SK-N-SH treated with all-trans-retinoic acid at 6 μM for 48 hours (cell line): ENCODE measurements at regions not wholly inside any gene's neighbourhood (a gene's known extent, or its start where the extent isn't known, plus 50 kb on each side); places are given as distances from the start of the nearest gene placed in this dataset.

Experiments
- ATAC-seq: fragments of 200-7000 bp; cut with Tn5 transposase; 3 replicates; pipeline ENCODE4 v1.9.1; 2020; ENCODE audit warnings: mild to moderate bottlenecking, moderate library complexity
- ARNTL ChIP-seq: fragments of 450-650 bp; formaldehyde crosslinking; IDR thresholded peaks from 2 replicates; pipeline ENCODE4 v1.5.0; 2020; ENCODE audit warnings: low read depth, mild to moderate bottlenecking, moderate library complexity, borderline replicate concordance
- BACH2 ChIP-seq: fragments of 250-450 bp; sonication (Bioruptor Pico); IDR thresholded peaks from 2 replicates; pipeline ENCODE4 v1.9.0; 2021; ENCODE audit warnings: mild to moderate bottlenecking, borderline replicate concordance
- CREB5 ChIP-seq: fragments of 250-450 bp; sonication (Bioruptor Pico); IDR thresholded peaks from 2 replicates; pipeline ENCODE4 v1.5.1; 2020; ENCODE audit warnings: low read depth, mild to moderate bottlenecking, moderate library complexity
- CSDC2 ChIP-seq: fragments of 250-450 bp; sonication (Bioruptor Pico); IDR thresholded peaks from 2 replicates; pipeline ENCODE4 v1.5.0; 2020; ENCODE audit warnings: mild to moderate bottlenecking, moderate library complexity
- CSRNP3 ChIP-seq: fragments of 250-450 bp; sonication (Bioruptor Pico); IDR thresholded peaks from 2 replicates; pipeline ENCODE4 v1.5.1; 2021; ENCODE audit warnings: mild to moderate bottlenecking, moderate library complexity
- ISL1 ChIP-seq: fragments of 250-450 bp; sonication (Bioruptor Pico); IDR thresholded peaks from 2 replicates; pipeline ENCODE4 v2.1.2; 2022; ENCODE audit warnings: mild to moderate bottlenecking, moderate library complexity
- PATZ1 ChIP-seq: fragments of 250-450 bp; sonication (Bioruptor Pico); IDR thresholded peaks from 2 replicates; pipeline ENCODE4 v1.8.0; 2020; ENCODE audit warnings: mild to moderate bottlenecking, moderate library complexity, borderline replicate concordance
- POU6F1 ChIP-seq: fragments of 250-450 bp; sonication (Bioruptor Pico); IDR thresholded peaks from 2 replicates; pipeline ENCODE4 v1.8.0; 2021; ENCODE audit warnings: low read depth, mild to moderate bottlenecking, moderate library complexity, borderline replicate concordance
- PPARA ChIP-seq: fragments of 250-450 bp; sonication (Bioruptor Pico); IDR thresholded peaks from 2 replicates; pipeline ENCODE4 v1.5.0; 2020; ENCODE audit warnings: mild to moderate bottlenecking, borderline replicate concordance
- RARB ChIP-seq: fragments of 250-450 bp; sonication (Bioruptor Pico); IDR thresholded peaks from 2 replicates; pipeline ENCODE4 v1.8.0; 2021; ENCODE audit warnings: mild to moderate bottlenecking, moderate library complexity
- SNAI2 ChIP-seq: fragments of 250-450 bp; sonication (Bioruptor Pico); IDR thresholded peaks from 2 replicates; pipeline ENCODE4 v1.5.0; 2020; ENCODE audit warnings: mild to moderate bottlenecking, moderate library complexity
- TSHZ2 ChIP-seq: fragments of 250-450 bp; sonication (Bioruptor Pico); IDR thresholded peaks from 2 replicates; pipeline ENCODE4 v1.5.0; 2020; ENCODE audit warnings: mild to moderate bottlenecking, moderate library complexity
- ZC3H10 ChIP-seq: fragments of 250-450 bp; sonication (Bioruptor Pico); IDR thresholded peaks from 2 replicates; pipeline ENCODE4 v1.5.1; 2021; ENCODE audit warnings: mild to moderate bottlenecking, moderate library complexity
- ZFP3 ChIP-seq: fragments of 250-450 bp; sonication (Bioruptor Pico); IDR thresholded peaks from 2 replicates; pipeline ENCODE4 v1.5.0; 2020; ENCODE audit warnings: mild to moderate bottlenecking, moderate library complexity
- ZFP30 ChIP-seq: fragments of 450-650 bp; formaldehyde crosslinking; IDR thresholded peaks from 2 replicates; pipeline ENCODE4 v1.5.0; 2022; ENCODE audit warnings: mild to moderate bottlenecking, moderate library complexity
- ZNF70 ChIP-seq: fragments of 450-650 bp; formaldehyde crosslinking; IDR thresholded peaks from 2 replicates; pipeline ENCODE4 v1.5.0; 2020; ENCODE audit warnings: mild to moderate bottlenecking, moderate library complexity
- ZNF8 ChIP-seq: fragments of 450-650 bp; formaldehyde crosslinking; IDR thresholded peaks from 2 replicates; pipeline ENCODE4 v1.5.0; 2020; ENCODE audit warnings: mild to moderate bottlenecking, moderate library complexity

- TF ChIP-seq POU6F1 (CRISPR knock-in tag), result no peak
- no peak for TF ChIP-seq RARB (CRISPR knock-in tag)
- TF ChIP-seq PATZ1 (CRISPR knock-in tag), result no peak
- TF ChIP-seq ZNF70, result no peak
- TF ChIP-seq SNAI2 (CRISPR knock-in tag), result no peak
- TF ChIP-seq ZC3H10 (CRISPR knock-in tag), result no peak
- TF ChIP-seq ARNTL, result no peak
- TF ChIP-seq, all 23 proteins: peak for 0
Measured at GRCh38 chr1:215421744-215422143, 145.4 kb upstream of the KCTD3 start (continued).

- no peak for ATAC-seq
- TF ChIP-seq PPARA (CRISPR knock-in tag), result no peak
- no peak for TF ChIP-seq ISL1 (CRISPR knock-in tag)
- TF ChIP-seq ZFP3, result no peak
- TF ChIP-seq CREB5 (CRISPR knock-in tag), result no peak
- TF ChIP-seq TSHZ2, result no peak
- TF ChIP-seq CSRNP3 (CRISPR knock-in tag), result no peak
- no peak for TF ChIP-seq ZC3H10 (CRISPR knock-in tag)
Measured at GRCh38 chr1:215423288-215423687, 143.8 kb upstream of the KCTD3 start.

GRCh38 chr1:215425138-215425537, 142.0 kb upstream of the KCTD3 start:
- ATAC-seq, result no peak
- TF ChIP-seq ARNTL (no peak), CREB5 (CRISPR knock-in tag) (no peak), BACH2 (CRISPR knock-in tag) (no peak), TSHZ2 (no peak), ZNF8 (CRISPR knock-in tag) (no peak), ZFP30 (CRISPR knock-in tag) (no peak), POU6F1 (CRISPR knock-in tag) (no peak), PATZ1 (CRISPR knock-in tag) (no peak), CSDC2 (CRISPR knock-in tag) (no peak), RARB (CRISPR knock-in tag) (no peak), ZNF70 (no peak), CSRNP3 (CRISPR knock-in tag) (no peak), PPARA (CRISPR knock-in tag) (no peak)
